ELF-1 (cell line): ENCODE measurements at regions not wholly inside any gene's neighbourhood (a gene's known extent, or its start where the extent isn't known, plus 50 kb on each side); places are given as distances from the start of the nearest gene placed in this dataset.

Experiments used
- DNase-seq: peaks from one replicate; pipeline ENCODE4 v3.0.0-alpha.2; 2016; ENCODE audit warnings: low read depth, low spot score

DNA sequence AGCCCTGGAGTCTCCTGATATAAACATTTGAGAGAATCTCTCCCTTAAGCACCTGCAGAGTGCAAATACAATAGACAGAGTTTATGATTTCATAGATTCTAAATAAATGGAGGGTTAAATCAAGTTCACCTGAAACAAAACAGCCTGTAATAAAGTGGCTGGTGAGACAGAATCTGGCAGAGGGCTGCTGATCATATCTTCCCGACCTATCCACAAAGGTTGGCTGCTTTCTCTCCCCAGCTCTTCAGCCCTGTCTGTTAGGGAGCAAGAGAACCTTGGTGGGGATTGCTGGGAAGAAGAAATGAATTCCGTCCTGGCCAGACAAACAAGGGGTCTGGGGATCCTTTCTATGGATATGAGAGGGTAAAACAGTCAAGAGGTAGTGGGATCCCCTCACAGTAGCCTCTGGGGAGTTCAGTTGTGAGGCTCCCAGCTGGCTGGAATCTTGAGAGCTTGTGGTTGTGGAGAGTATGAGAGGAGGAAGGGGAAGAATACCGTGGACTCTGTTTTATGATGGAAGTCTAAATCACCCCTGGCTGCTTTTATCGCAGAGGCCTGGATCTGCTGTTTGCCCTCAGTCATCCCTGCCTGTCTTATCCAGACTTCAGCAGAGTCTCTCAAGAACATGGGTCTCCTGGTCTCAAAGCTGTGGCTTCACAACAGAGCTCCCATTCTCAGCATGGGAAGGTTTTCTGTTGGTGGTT, 451.3 kb downstream of the NTRK3 start:
- DNase-seq = no peak

DNA sequence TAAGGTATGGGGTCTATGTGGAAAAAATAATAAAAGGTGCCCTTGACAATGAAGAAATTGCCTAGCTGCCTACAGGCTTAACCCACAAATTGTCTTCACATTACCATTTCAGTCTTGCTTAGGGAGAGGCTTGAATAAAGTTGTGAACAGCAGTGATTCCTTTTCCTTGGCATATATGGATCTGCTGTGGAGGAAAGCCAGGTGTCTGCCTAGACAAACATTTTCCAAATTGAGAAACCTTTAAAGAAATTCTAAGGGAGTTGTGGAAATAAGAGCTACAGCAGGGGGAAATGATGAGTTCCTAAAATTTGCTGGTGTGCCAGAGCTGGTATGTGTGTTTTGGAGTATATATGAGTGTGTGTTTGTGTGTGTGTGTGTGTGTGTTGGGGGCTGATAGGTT, 452.1 kb downstream of the NTRK3 start:
- no peak for DNase-seq

DNA sequence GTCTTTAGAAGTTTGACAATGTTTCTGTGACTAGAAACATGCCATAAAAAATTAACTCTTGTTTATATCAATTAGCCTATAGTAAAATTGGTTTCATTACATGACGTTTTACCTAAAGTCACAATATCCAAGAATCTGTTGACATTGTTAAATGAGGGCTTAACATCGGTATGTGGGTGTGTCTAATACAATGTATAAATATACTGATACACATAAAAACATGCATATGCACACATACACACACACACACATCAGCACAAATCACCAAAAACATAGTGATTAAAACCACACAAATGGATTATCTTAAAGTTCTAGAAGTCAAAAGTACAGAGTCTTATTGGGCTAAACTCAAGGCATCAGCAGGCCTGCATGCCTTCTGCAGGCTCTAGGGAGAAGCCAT, 456.7 kb downstream of the NTRK3 start:
- DNase-seq = no peak

DNA sequence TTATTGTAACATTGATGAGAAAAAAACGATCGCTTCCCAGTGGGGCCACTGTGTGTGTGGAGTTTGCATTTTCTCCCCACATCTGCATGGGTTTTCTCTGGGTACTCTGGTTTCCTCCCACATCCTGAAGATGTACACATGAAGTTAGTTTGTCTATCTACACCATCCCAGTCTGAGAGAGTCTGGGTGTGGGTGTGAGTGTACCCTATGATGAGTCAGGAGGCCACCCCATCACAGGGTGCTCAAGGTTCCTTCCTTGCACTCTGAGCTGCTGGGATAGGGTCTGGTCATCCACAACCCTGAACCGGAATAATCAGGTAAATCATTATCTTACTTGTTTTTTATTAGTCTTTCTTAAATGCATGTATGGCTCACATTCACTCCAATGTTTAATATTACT, 457.1 kb downstream of the NTRK3 start:
- no peak for DNase-seq

DNA sequence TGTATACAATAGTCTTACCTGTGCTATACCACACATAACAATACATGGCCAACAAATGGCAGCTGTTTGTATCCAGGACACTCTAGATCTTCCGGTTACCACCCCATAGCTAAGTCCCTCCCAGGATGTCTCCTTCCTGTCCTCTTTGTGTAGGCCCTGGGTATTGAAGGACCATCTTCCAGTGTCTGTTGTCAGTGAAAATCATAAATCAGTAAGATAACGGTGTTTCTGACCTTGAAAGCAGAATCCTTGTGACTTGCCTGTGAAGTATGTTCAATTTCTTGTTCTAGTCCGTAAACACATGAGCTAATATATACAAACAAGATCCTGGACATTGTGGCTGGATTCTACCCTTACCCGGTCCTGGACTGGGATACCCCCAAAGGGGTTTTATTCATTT, 462.8 kb downstream of the NTRK3 start:
- DNase-seq = no peak

DNA sequence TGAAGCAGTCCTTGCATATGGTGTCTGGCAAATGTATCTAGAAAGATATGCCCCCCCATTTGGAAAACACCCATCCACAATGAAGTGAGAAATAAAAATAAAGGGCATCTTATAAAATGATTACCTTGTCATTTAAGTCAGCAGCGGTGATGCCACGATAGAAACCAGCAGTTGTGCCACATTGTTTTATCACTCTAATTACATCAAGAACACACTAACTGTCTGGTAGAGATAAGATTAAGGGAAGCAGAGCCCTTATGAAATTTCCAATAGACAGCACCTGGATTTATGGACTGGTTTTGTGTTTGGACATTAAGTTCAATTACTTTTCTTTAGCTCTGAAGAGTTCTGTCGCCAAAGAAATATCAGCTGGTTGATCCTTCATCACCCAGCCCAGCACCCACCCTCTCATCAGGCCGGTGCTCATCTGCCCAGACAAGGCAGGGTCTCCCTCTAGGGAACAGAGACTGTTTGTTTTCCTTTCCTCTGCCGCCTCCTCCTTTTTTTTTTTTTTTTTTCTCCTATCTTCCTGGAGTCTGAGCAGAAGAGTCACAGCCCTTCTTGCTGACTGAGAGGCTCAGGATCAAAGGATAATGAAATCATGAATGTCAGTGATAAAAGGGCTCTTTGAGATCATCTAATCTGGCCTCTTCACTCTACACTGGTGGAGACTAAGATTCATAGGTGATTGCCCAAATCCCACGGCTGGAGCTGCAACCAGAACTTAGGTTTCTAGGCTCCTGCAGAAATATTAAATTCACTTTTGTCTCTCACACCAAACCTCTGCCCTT, 464.1 kb downstream of the NTRK3 start:
- DNase-seq = peak; percentile 4

DNA sequence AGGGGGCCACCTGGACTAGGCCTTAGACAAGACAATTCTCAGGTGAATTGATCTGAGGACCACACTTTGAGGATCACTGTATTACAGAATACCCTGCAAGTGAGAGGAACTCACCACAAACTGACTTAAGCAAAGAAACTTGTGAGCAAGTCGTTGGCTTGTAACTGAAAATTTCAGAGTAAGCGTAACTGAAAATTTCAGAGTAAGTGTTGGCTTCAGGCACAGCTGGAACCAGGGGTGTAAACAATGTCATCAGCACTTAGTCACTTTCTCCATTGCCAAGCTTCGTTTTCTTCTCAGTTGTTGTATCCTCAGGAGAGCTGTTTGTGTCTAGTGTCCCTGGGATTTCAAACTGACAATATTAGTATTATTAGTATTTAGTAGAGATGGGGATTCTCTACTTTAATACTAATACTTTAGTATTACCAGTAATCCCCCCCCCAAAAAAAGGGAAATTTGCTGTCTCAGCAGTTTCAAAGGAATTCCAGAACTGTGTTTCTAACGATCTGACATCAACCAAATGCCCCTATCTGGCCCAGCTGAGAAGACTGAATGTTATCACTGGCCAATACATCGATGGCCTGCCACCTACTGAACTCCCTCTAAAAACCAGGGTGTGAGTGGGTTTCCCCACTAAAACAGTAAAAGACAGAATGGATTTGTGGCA, 474.4 kb downstream of the NTRK3 start:
- DNase-seq = no peak

DNA sequence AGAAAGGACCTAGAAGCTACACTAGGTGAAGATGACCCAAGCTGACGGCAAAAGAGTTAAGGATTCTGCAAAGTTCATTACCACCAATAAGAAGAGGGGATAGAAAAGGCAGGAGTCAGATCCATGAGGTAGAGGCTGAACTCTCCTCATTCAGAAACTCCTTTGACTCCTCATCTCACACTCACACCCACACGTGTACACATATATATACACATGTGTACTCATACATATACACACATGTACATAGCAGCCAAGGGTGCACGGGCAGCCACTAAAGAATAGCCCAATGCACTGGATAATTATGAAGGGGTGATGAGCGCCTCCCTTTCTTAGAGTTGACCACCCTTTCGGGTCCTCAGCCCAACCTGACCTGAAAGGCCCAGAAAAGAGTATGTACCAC, 476.8 kb downstream of the NTRK3 start:
- DNase-seq = no peak

DNA sequence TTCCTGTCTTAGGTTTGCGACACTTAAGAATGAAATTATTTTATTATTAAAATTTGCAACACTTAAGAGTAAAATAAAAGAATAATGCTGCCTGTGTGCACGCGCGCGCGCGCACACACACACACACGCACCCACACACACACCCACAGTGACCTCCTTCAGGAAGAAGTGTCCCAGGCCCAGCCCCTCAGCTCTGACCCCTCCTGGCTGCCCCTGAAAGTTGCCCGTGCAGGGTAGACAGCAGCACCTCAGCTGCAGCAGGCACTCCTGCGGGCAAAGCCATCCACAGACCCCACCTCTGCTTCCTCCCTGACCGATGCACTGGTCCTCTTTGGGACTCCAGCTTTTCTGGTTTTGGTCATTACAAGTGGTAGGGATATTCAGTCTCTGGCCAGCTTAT, 478.2 kb downstream of the NTRK3 start:
- DNase-seq = no peak

DNA sequence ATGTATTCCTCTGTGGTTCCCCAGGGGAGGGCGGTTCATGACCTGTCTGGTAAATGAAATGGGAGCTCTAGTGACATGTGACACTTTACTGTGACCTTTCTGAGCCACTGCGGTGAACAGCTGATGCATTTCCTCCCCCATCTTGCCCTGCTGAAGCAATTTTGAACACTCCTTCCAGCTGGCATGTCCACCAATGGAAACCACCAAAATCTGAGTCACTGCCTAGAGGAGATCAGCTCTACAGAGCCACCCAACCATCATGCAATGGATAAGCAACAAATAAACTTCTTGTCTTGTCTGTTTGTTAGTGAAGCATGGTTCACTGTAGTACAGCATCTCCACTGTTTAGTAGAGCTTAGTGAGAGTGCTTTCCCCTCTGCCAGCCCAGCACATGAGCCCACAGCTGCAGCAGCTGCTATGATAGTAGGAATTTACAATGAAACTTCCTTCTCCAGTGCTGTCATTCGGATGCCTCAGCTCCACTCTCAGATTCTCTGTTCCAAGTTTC, 479.4 kb downstream of the NTRK3 start:
- no peak for DNase-seq

DNA sequence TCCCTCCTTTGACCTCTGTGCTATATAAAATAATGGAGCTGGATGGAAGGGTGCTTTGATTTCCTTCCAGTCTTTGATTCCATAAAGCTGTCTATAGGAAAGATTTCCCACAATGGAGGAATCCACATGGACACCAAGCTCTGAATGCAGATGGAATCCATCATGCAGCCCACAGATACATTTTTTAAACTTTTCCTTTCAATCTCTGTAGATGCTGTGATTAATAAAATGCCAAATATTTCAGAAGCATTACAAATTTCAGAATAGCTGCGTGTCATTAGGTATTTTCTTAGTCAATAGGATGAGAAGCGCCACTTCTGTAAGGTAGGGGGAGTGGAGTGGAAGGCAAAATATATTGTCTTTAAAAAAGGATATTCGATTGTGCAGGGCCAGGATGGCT, 489.0 kb downstream of the NTRK3 start:
- DNase-seq = no peak

DNA sequence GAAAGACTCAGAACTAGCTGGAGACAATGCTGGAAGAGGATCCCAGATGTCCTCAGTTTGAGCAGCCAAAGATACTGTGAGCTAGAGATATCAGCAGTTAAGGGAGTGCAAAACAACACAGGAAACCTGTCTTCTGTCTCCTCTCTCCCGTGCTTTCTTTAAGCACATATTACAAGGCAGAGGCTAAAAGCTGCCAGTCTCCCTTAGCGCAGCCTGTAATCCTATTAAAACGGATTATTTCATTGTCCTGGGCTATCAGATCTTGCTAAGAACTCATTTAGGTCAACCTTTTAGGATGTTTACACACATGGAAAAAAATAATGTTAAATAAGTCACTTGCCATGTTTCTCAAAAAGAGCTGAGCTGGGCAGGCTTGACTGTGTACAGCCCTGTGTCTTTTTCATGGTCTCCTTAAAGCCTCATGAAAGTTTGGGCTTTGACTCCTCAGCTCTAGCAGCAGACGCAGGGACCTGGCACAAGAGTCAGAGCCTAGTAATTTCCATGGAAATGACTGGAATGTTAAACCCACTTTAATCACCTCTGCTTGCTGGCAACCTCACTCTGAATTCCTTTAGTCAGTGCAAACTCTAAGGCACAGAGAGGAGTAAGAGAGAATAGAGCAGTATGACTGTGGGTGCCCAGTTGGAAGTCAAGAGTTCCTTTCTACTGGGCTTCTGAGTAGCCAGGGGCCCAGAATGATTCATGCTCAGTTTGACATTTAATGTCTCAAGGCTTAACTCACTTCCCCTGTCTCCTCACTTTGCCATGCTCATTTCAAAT, 491.9 kb downstream of the NTRK3 start:
- DNase-seq = peak; percentile 37

DNA sequence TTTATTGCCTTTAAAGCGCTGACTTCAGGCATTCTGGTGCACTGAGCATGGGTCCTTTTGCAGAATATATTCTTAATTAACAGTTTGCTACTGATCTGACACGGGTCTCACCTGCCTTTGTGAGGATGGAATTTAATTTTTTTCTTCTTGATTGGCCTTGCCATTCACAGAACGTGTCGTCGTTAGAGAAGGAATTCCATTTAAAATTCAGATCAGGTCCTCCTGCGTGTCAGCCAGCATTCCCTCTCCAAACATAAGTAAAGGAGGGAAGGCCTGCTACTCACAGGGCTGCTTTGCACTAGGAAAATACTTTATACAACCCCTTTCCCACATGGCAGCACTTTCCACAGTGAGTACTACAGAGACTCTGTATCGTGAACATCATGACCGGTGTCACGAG, 492.7 kb downstream of the NTRK3 start:
- no peak for DNase-seq

DNA sequence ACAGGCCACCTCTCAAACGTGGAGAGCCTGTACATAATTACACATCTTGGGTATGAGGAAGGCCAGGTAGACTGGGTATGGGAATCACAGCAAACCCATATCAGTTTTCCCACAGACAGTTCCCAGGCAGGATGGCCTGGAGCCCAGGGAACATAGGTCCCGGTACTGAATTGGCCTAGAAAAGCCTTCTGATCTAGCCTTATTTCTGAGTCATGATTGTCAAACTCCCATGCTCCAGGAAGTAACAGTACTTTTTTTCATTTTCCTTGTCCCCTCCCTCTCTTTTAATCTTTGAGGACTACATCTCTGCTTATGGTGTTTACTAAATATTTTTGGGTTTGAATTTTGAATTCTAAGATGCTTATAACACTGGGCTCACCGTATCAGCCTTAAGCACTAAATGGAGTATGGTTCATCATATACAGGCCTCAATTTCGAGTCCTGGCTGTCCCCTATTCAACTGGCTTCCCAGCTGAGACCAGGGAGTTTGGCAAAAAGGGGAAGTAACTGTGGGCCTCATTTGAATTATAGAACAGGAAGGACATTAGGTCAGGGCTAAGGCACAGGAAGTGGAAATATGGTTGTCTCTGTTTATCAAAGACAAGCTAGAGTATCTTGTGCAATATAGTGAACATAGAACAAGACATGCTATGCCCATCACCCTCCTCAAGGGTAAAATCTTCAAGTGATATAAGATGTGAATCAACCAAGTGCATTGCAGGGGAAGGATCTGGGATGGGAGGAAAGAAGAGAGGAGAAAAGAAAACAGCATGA, 494.6 kb downstream of the NTRK3 start:
- no peak for DNase-seq

DNA sequence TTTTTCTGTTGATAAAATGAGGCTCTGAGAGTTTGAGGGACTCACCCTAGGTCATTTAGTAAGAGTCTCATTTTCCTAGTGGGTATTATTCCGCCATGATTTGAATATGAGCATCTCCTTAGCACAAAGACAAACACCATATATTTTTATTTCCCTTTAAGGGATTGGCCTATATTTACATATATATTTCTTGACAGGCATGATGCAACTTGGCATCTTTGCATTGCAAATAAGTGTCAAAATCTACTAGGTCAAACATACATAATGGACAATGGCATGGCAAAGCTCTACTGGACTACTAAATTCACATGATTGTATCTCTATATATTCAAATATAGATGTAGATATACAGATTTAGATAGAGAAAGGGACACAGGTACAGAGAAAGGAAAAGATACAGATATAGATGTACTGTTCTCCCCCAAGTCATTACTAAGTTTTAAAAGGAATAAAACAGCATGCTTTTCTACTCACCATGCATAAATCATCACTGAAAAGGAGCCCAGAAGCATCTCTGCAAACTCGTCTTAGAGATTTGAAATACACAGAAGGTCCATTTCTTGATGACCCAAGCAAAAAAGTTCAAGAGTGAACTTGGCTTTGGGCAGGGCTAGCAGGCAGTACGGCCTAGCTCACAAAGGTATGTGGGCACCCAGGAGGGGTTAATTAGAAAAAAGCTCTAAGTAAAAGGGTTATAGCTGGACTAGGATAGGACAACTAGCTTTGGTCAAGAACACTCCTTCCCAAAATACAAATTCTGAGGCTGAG, 495.8 kb downstream of the NTRK3 start:
- no peak for DNase-seq

DNA sequence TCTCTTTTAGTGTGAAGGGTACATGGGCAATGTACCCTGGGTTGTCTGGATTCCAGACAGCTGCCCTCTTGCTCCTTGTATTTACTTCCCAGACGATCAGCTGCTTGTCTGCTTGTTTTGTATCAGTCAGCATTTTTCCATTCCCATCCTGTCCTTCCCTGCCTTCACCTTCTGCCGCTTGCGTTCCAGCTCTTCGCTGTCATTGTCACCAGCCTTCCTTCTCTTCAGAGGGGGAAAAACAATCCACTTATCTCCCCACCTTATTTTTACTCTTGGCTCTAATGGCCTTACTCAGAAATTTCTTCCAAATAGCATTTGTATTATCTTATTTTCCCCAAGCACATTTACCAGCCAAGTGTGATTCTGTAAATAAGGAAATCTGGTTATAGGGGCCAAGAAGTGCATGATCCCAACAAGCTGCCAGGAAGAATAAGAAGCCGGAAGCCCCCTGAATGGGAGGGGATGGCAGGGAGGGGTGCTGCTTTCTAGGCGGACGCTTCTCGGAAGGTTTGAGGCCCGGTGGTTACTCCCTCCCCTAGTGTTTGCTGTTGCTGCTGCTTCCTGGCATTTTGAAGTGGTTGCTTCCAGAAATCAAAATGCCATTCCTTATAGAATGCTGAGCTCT, 497.6 kb downstream of the NTRK3 start:
- DNase-seq = no peak

DNA sequence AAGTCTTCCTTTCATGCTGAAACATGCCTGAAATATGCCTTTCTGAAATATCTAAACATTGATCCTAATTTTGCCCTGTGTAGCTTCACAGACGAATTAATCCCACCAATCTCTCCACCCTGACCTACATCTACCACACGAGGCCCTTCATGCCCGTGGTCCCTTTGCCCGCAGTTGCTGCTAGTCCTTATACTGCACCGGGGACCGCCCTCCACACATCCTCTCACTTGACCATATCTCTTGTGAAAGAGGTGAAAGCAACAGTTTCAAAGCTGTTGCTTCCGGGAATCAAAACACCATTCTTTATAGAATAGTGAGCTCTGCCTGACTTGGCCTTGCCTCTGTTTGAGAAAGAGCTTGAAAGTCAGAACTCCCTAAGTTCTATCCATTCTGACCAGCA, 499.5 kb downstream of the NTRK3 start:
- DNase-seq = no peak

DNA sequence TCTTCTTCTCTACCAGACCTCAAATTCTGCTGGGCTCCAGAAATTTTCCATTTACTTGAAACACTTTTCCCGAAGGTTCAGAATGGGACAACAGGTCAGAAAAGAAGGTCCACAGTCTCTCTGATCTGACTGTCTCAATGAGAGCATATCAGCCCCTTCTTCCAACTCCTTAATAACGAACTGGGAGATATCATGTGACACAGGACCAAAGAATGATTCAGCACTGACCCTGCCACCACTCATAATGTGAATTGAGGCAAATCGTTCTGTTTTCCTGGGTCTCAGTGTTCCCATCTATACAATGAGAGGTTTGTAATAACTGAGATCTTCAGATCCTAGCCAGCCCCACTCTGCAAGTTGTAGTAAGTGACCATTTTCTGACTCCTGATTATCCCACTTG, 500.5 kb downstream of the NTRK3 start:
- no peak for DNase-seq

DNA sequence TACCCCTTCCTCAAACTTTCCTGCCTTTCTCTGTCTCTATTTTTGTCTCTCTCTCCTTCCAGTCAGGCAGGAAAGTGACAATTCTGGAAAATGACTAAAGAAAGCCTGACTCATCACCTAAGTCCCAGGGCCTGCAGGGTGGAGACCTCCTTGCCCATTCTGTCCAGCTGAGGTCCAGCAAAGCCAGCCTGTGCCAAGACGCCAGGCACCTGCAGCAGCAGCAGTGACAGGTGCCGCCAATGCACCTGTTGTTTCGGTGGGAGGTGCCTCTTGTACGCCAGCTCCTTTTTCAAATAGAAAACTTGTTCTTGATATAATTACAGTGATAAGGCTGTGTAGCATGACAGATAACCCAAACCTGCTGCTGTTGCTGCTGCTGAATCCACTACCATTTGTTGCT, 501.3 kb downstream of the NTRK3 start:
- no peak for DNase-seq

DNA sequence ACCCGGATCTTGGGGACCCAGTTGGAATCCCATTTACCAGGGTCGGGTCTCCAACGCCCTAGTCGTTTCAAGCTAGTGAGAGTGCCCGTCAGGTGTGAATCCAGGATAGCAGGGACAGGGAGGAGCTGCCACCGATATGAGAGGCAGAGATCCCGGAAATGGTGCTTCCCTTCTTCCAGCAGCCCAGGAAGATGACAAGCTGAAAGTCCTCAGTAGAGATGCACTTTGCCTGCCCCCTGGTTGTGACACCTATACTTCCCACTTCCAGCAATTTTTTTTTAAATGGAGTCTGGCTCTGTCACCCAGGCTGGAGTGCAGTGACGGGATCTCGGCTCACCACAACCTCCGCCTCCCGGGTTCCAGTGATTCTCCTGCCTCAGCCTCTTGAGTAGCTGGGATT, 503.0 kb downstream of the NTRK3 start:
- no peak for DNase-seq
